G401.6 (cell line): ENCODE measurements at regions not wholly inside any gene's neighbourhood (a gene's known extent, or its start where the extent isn't known, plus 50 kb on each side); places are given as distances from the start of the nearest gene placed in this dataset.

Source experiments
- FAIRE-seq: peaks from 2 replicates; lab custom pipeline; 2012; peaks lifted over from hg19 to GRCh38; lab: Jason Lieb, UNC

DNA sequence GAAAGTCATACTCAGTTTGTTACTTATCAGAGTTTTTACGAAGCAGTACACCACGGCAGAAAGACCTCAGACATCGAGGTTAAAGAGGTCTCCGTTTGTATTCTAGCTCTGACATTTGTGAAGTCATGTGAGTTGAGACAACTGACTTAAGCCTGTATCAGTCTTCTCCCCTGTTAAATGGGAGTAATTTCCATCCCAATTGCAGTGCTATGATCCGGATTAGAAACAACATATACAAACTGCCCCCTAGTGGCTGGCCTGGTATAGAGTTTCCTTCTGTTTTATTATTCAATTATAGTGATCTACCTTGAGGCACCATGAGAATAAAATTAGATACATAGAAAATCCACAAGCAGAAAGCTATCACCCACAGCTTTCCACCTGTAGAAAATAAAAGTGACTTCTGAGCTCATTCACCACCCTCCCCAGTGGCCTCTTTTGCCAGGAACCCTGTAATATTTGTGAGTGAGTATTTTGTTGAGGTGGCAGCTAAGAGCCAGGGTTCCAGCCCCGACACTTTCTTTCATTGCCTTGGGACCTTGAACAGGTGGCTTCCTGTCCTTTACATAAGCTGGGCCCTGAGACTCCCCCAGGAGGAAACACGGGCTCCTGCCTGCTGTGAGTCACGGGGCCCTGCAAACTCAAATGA, 607.2 kb upstream of the MGMT start:
- no peak for FAIRE-seq

DNA sequence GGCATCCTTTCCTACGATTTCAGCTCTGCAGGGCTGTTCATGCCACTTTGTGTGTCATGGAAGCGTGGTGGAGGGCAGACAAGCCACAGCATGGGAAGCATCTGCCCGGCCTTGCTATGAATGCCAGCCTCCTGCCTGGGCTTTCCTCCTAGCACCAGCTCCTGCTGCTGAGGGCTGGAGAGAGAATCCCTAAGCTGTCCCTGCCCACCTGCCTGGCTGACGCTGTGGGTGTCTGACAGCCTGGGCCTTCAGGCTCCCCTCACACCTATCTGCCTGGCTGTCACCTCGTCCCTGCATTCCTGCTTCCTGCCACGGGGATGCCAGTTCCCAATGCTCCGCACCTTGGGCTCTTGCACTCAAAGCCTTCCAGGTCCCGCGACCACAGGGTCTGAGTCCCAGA, 606.5 kb upstream of the MGMT start:
- no peak for FAIRE-seq

DNA sequence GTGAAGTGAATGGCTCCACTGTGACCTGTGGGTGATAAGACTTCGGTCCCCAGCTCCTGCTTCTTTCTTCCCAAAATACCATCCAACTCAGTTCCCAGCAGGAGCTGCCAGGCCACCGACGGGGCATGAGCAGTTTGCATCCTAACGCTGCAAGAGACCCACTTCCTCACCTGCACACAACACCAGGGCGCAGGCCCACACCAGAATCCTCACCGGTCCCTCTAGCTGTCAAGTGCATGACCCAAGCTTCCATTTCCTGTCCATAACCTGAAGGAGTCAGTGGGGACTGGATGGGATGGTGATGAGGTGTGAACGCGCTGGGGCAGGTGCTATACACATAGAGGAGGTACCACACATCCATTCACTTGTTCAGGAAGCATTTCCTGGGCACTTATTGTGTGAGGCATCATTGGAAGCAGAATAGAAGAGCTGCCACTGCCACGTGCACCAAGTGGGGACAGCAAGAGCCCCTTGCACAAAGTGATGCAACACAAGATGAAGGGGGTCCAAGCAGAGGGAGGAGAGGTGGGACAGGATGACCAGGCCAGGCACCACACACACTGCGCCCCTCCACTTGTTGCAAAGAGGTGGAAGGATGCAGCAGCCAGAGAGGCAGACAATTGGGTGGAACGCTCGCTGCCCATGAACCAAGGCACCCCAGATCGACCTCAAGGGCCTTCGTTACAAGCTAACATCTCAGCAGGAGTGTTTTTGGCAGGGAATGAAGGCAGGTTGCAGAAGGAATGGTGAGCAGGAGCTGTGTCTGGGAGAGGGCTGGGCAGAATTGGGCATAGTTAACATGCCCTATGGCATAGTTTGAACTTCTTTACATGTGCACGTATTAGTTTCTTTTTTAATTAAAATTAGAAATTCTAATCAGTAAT, 605.8 kb upstream of the MGMT start:
- FAIRE-seq, result no peak

DNA sequence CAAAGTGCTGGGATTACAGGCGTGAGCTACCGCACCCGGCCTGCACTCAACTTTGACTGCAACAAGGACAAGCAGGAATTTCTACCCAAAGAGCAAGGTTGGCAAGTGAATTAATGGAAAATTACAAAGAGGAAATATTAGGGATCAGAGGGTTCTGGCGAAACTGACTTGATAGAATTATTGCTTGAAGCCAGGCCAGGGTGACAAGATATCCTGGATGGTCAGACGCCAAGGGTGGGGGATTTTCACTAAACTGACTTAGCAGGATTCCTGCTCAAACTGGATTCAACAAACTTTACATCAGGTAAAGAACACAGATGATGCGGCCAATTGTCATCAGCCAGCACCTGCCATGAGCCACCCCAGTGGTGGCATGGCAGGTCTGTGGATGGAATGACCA, 603.6 kb upstream of the MGMT start:
- no peak for FAIRE-seq

DNA sequence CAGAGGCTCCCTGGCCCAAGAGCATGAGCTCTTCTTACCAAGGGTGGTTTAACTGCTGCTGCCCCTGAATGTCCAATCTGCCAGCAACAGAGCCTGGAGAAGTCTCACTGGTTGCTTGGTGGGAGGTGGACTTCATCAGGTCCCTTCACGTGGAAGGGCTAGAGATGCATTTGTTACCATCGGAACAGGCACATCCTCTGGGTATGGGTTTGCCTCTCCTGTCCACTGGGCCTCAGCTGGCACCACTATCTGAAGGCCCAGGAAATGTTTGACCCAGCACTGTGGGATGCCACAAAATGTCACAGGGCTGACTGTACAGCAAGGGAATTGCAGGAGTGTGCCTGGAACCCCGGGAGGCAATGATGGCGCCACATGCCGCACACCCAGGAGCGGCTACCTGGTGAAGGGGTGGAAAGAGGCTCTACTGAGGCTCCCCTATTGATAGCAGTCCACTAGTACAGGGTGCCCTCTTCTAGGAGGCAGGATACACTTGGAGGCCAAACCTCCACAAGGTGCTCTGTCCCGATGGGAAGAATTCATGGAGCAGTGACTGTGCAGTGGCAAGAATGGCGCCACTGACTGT, 603.1 kb upstream of the MGMT start:
- no peak for FAIRE-seq

DNA sequence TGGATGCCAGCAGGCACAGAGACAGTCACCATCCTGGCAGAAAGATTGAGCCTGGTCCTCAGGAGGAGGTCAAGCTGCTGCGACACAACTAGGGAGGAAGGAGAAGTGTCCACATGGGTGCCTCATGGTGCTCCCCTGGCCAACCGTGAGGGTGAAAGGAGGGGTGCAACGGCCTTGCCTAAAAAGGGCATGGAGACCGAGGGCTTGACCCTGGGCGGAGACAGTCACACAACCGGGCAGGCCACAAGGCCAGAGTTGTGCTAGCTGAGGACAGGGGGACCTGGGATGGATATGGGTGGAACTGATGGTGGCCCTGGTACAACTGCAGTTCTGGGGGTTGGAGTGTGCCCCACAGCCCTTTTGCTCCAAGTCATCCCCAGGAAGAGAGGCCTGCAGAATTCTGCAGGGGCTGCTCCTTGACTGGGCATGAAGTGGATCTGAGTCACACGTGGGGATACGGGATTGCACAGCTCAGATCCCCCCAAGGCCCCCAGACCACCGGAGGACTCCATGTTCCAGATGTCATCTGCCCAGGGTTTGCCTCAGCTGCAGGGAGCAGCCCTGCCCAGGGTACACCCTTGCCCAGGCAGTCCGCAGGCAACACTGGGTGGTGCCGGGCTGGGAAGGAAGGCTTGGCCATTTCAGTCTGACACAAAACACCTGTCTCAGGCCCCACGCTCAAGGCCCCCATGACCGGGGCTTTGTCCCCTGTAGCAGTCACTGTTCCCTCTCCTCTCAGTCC, 602.3 kb upstream of the MGMT start:
- FAIRE-seq, result no peak

DNA sequence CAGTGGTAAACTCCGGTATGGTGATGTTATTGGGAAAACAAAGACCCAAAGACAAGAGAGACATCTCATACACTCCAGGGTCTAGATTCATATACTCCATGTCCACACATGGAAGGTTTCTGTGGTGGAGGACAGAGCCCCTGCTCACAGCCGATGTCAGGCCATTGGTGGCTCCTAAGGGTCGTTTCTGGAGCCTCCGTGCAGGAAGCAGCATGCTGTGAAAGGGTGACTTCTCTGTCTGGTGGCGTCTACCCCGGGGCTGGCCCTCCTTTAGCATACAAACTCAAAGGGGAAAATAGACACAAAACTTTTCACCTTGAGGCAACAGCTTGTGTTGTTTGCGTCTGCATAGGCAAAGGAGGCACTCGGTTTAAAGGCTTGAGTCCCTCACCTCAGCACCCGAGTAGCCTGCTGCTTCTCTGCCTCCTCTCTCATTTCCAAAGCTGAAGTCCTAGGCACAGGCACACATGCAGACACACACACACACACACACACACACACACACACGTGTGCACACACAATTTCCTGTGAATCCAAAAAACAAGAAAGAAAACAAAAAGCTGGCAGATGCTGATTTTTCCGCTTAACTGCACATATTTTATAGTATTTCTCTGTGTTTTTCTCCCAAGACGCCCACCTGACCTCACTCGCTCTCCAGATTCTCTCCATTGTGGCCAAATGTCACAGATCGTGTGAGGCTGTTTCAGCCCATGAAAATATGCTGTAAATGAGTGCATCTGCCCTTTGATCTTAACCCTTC, 601.4 kb upstream of the MGMT start:
- no peak for FAIRE-seq

DNA sequence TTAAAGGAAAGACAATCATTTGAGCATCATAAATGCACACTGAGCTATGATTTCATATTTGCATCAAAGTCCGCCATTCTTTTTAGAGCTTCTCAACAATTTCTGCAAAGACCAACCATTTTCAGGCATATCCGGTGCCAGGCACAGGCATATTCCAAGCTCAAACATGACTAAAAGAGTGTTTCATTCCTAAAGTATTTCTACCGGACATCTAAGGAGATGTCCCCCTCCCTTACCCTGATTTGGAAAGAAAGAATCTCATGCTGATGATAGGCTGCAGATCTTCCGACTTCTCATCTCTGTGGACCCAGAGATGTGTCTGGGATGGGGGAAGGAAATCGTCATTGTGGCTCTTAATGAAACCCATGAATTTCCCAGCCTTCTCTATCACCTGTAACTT, 600.5 kb upstream of the MGMT start:
- FAIRE-seq, result no peak

DNA sequence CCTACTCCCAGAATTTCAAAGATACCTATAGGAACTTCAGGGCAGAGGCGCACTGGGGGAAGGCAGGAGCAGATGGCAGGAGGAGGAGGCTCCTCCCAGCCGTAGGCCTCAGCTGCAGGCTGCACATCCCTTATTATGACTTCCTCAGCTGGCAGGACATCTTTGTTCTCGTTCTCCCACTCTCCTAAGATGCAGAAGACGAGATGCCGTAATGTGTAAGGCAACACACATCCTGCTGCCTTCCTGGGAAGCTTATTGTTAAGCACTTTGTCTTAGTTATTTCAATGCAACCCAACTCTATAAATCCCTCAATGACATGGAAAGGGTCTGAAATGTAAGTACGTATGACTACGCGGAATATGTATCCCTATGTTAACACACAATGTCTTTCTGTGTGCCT, 599.8 kb upstream of the MGMT start:
- FAIRE-seq, result no peak

DNA sequence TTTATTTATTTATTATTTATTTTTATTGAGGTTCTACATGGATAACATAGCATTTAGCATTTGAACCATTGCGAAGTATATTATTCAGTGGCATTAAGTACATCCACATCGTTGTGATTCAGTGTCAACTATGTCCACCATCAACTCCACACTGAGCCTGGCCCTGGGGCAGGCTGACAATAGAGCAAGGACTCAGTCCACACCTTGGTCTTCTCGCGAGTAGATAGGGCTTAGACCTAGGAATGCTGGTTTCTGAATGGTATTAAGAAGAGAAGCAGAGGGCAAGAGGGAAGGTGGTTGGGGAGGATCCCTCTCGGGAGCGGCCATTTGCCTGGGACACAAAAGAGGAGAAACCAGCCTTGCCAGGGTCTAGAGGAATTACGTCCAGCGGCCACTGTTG, 599.2 kb upstream of the MGMT start:
- no peak for FAIRE-seq

GRCh38 chr10:128868481-128868880, 598.6 kb upstream of the MGMT start:
- no peak for FAIRE-seq

DNA sequence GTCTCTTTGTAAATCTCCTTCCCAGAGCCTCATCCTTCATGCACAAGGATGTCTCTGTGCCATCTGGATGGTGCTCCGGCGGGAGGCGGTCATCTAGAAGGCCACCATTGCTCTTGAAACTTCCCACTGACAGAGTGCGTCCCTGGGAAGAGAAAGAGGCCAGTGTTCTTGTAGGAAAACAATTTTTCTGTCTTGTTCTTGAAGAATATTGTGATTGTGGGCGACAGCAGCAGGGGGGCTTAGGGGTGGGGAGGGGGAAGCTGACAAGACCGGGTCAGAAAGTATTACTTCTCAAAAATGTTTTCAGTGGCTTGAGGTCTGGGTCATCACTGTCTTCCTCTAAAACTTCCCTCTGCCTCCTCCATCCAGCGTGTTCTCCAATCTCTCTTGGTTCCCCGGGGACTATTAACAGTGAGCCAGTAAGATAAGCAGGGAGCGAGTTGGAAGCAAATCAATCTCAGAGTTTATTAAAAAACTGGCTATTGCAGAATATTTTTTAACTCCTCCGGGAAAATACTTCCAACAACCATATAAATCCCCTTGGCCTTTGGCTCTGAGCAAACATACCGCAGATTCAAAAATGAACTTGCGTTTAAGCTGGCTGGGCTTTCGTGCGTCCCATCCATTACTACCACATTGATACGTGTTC, 597.8 kb upstream of the MGMT start:
- FAIRE-seq, result no peak

DNA sequence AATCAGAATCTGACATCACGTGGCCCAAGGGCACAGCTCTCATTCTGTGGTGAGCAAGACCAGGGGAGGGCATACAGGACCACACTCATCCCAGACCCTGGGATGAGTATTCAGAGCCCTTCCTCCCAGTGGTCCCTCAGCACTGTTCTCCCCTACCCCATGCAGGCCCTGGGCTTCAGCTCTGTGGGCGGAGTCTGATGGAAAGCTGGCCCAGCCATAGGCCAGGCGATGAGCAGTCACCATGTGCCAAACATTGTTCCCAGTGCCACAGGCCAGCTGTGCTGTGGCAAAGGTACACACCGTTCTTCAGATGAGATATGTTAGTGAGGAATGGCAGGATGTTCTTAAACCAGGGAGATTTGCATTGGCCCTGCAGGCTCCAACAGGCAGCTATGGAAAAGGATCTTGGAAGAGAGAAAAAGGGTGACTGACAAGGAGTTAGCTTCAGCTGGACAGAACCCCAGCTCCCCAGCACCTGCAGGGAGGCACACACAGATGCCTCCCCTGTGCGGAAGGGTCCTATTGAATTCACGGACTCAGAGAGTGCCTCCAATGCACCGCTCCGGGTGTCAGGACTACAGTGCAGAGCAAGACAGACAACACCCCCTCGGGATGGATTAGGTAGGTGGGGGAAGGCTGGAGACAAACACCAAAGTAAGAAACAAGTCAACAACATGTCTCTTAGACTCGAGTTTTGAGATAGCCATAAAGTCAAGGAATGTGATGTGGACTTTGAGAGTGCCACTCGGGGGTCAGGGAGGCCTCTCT, 596.0 kb upstream of the MGMT start:
- FAIRE-seq, result no peak

- FAIRE-seq, result no peak
These were observed 595.3 kb upstream of the MGMT start for GRCh38 chr10:128871671-128872231.

DNA sequence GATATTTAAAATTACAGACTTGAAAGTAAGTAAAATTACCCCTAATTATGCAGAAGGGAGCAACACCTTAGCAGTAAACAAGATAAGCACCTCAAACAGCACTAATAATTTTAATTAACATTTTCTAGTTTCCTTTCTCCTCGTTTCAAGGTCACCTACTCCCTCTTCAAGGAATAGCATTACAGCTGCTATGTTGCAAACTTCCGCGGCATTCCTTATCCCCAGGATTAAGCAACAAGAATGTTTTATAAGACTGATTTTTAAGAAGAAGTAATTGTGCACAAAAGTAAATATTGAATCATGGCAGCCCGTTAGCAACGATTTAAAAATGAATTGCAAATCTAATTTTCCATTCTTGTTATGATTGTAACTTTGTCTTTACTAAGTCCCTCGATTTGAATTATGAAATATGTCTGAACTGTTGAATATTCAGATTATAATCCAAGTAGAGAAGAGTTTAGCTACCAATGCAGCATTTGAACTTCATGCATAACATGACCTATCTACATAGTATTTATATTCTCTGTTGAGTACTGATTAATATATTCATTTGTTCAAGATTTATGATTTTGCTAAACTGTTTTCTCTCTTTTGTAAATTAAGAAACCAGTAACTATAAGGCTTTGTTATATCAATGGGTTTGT, 593.5 kb upstream of the MGMT start:
- FAIRE-seq, result no peak

- no peak for FAIRE-seq
These were observed 592.7 kb upstream of the MGMT start for GRCh38 chr10:128874331-128874730.

- FAIRE-seq, result no peak
These were observed 591.9 kb upstream of the MGMT start for GRCh38 chr10:128875030-128875744.

DNA sequence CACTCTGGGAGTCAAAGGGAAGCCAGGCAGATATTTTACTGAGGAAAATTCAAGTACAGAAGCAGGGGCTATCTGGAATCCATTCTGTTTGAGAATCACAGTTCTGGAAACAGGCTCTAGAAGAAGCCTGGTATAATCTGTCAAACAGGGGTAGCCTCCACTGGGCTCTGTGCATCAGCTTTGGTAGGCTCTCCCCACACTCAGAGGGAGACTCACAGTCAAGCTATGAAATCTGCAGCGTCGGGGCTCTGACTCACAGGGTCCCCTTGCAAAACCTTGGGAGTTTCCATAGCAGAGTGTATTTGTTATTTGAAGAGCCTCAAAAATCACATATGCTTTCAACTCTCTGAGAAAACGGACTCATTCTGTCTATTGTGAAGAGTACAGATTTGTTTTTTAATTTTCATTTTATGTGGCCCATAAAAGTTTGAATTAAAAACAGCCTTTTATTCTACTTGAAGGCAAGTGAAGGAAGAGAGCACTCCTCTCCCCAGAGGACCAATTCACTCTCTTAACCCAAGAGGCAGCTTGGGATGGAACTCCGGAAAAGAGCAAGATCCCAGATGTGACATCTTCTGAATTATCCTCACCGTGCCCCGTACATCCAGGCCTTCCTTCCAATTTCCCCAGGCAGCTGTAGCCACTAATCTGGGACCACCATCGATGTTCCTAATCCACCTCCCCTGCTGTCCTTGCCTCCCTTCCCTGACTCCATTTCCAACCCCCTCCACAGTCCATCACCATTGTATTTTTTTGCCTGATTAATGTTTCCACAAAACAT, 590.9 kb upstream of the MGMT start:
- no peak for FAIRE-seq
